Left lung (tissue), 4 donors: ENCODE measurements at regions not wholly inside any gene's neighbourhood (a gene's known extent, or its start where the extent isn't known, plus 50 kb on each side); places are given as distances from the start of the nearest gene placed in this dataset.

Experiments used
- ATAC-seq: fragments of 200-7000 bp; cut with Tn5 transposase; one replicate; pipeline ENCODE4 v1.9.1; 2020; ENCODE audit warnings: moderate library complexity
- DNase-seq, 4 donors: peaks; one replicate each; pipeline ENCODE4 v3.0.0-alpha.2; 2013 to 2020
- H3K27ac ChIP-seq, 2 donors: fragments of 200-600 bp; sonication (generic) in 1 of 2; one replicate each; pipeline versions ENCODE4 v1.5.0 to v1.8.0; 2020 to 2021
- H3K27me3 ChIP-seq, 2 donors: fragments of 200-600 bp; sonication (generic) in 1 of 2; one replicate each; pipeline versions ENCODE4 v1.5.0 to v1.8.0; 2020 to 2021
- H3K36me3 ChIP-seq, 2 donors: fragments of 200-600 bp; sonication (generic) in 1 of 2; one replicate each; pipeline versions ENCODE4 v1.5.0 to v1.8.0; 2020 to 2021
- H3K4me1 ChIP-seq, 2 donors: fragments of 200-600 bp; one replicate each; pipeline ENCODE4 v1.8.0; 2021
- H3K4me3 ChIP-seq, 2 donors: fragments of 200-600 bp; sonication (generic) in 1 of 2; one replicate each; pipeline versions ENCODE4 v1.5.0 to v1.8.0; 2020 to 2021; ENCODE audit warnings: mild to moderate bottlenecking in 1 of 2
- H3K9me3 ChIP-seq, 2 donors: fragments of 200-600 bp; sonication (generic) in 1 of 2; one replicate each; pipeline versions ENCODE4 v1.5.0 to v1.8.0; 2020 to 2021
- CTCF ChIP-seq, 2 donors: fragments of 200-600 bp; sonication (generic) in 1 of 2; IDR thresholded peaks; one replicate each; pipeline versions ENCODE4 v1.5.0 to v1.8.0; 2021; ENCODE audit warnings: antibody characterized with exemption in 2 of 2
- intact Hi-C, 2 donors: fragments of 100-400 bp; cut with DNase I; formaldehyde crosslinking; loops; one replicate each; pipeline versions ENCODE4 v1.11.2 to v1.14.2; 2022
- donor health status: DM: no; HTN: yes; CAD: no.
- donor health status: DM: no; HTN: no; CAD: no.

DNA sequence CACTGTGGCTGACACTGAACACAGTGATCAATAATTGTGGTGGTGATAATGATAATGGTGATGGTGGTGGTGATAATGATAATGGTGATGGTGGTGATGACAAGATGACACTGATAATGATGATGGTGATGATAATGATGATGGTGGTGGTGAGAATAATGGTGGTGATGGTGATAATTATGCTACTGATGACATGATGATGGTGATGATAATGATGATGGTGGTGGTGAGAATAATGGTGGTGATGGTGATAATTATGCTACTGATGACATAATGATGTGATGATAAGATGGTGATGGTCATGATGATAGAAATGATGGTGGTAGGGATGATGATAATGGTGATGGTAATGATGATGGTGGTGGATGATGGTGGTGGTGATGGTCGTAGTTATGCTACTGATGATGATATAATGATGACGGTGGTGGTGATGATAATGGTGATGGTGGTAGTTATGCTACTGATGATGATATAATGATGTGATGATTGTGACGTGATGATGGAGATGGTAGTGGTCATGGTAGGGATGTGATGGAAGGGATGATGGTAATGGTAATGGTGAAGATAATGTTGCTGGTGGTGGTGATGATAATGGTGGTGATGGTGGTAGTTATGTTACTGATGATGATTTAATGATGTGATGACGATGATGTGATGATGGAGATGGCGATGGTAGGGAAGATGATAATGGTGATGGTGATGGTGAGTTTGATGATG, 356.5 kb upstream of the CDH4 start:
- no peaks in the 10 kb centered on the region for H3K36me3 ChIP-seq
- no peak overlapping the region for H3K27ac ChIP-seq
- no peaks in the 10 kb centered on the region for H3K4me1 ChIP-seq
- DNase-seq (no peak), ATAC-seq (no peak)
- intact Hi-C loops = no loop called here
- no peaks in the 10 kb centered on the region for H3K9me3 ChIP-seq
- no peak overlapping the region for H3K4me3 ChIP-seq
- no peaks in the 10 kb centered on the region for H3K27me3 ChIP-seq
- TF ChIP-seq CTCF (IDR thresholded peaks at IDR 0.05) = no peak

DNA sequence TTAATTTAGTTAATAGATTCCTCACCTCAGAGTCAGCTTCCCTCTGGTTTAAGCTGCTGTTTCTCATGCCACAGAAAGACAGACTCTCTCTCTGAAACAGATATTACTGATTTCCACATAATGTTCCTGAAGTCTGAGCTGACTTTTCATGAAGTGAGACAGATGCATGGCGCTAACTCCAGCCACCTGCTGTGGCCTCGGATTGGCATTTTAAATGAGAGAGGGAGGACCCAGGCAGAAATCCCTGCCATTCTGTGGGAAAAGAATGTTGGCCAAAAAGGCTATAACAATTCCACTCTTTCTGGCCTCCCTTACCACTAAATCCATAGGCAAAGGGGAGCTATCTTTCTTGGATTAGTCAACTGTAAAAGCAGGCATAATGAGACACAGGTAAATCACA, 354.1 kb upstream of the CDH4 start:
- H3K9me3 ChIP-seq = peaks cover 0 to 14% of the 10 kb centered on the region in 2 donors
- no peak for TF ChIP-seq CTCF (IDR thresholded peaks at IDR 0.05)
- no peaks in the 10 kb centered on the region for H3K27me3 ChIP-seq
- H3K27ac ChIP-seq = no peak overlapping the region
- no peaks in the 10 kb centered on the region for H3K36me3 ChIP-seq
- DNase-seq (no peak), ATAC-seq (no peak)
- no peaks in the 10 kb centered on the region for H3K4me1 ChIP-seq
- H3K4me3 ChIP-seq = no peak overlapping the region
- intact Hi-C loops = no loop called here

DNA sequence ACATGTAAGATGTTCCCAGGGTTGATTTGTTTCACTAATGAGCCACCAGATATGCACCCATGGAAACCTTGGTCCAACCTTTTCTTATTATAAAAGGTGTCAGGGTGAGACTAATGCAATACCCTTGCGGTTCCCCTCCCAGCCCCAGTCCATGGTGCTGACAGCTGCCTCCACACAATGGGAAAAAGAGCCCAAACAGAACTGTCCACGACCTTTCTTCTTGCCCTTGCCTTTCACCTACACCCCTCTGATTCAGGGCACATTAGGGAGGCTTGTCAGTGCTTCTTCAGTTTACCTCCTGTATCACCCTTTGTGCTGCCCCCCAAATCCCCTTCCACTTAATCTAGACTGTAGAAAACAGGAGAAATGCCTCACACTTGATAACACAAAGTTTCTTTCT, 352.7 kb upstream of the CDH4 start:
- no peak for ATAC-seq
- Histone ChIP-seq H3K9me3 (peaks cover 0 to 14% of the 10 kb centered on the region in 2 donors), H3K27me3 (peaks cover 0 to 4% of the 10 kb centered on the region in 2 donors), H3K4me1 (no peaks in the 10 kb centered on the region), H3K27ac (no peak overlapping the region), H3K36me3 (no peaks in the 10 kb centered on the region), H3K4me3 (no peak overlapping the region)
- intact Hi-C loops = no loop called here
- no peak for DNase-seq
- no peak for TF ChIP-seq CTCF (IDR thresholded peaks at IDR 0.05)

DNA sequence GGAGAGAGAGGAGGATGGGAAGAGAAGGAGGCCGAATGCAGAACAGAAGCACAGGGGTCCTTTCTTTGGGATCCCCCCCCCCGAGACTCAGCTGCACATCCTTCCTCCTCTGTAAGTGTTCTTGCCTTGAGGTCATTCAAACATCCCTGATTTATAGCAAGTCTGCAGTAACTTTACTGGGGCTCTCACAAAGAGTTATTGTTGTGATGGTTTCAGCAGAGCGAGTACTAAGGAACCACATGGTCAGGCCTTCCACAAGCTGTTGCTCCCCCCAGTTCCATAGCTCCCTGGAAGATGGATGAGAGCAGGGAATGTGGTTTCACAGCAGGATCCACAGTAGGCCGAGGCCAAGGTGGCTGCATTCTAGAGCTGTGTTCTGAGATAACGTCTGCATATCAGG, 351.4 kb upstream of the CDH4 start:
- Histone ChIP-seq H3K4me1 (no peaks in the 10 kb centered on the region), H3K4me3 (no peak overlapping the region), H3K36me3 (no peaks in the 10 kb centered on the region), H3K27me3 (peaks cover 0 to 5% of the 10 kb centered on the region in 2 donors), H3K9me3 (peaks cover 0 to 14% of the 10 kb centered on the region in 2 donors), H3K27ac (no peak overlapping the region)
- no peak for TF ChIP-seq CTCF (IDR thresholded peaks at IDR 0.05)
- ATAC-seq = no peak
- no peak for DNase-seq
- intact Hi-C loops = no loop called here

DNA sequence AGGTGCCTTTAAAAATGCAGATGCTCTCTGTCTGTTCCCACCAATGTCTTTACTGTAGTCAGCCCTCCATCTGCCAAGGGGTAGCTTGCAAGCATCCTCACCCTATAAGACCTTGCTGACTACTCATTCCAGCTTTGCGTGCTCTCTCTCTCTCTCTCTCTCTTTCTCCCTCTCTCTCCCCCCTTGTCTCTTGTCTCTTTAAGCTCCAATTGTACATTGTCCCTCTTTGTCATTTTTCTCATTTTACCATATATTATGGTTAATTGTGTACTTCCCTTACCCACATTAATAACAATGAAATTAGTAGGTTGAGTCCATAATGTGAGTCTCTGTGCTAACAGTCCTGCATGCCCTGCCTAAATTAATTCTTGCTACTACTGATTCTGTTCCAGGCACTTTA, 350.2 kb upstream of the CDH4 start:
- intact Hi-C loops = no loop called here
- ATAC-seq = no peak
- Histone ChIP-seq H3K27me3 (peaks cover 0 to 5% of the 10 kb centered on the region in 2 donors), H3K4me1 (no peaks in the 10 kb centered on the region), H3K9me3 (peaks cover 0 to 14% of the 10 kb centered on the region in 2 donors), H3K27ac (no peak overlapping the region), H3K36me3 (no peaks in the 10 kb centered on the region), H3K4me3 (no peak overlapping the region)
- DNase-seq = no peak
- TF ChIP-seq CTCF (IDR thresholded peaks at IDR 0.05) = no peak
